ENCODE measurements at regions not wholly inside any gene's neighbourhood (a gene's known extent, or its start where the extent isn't known, plus 50 kb on each side); places are given as distances from the start of the nearest gene placed in this dataset.

- WGBS, 2 donors, result 42 to 47% methylated on average over 3 of the region's 3 CpGs
- TF ChIP-seq CTCF (IDR thresholded peaks at IDR 0.05) (no peak), EP300 (IDR thresholded peaks at IDR 0.05) (no peak), POLR2AphosphoS5 (IDR thresholded peaks at IDR 0.05) (no peak), POLR2A (IDR thresholded peaks at IDR 0.05) (no peak)
- Histone ChIP-seq H3K4me3 (no peak overlapping the region), H3K9me3 (no peaks in the 10 kb centered on the region), H3K36me3 (no peaks in the 10 kb centered on the region), H3K27ac (no peak overlapping the region), H3K4me1 (peaks cover 0 to 25% (median 14%) of the 10 kb centered on the region in 4 donors), H3K27me3 (no peaks in the 10 kb centered on the region)
- no peak for DNase-seq
- ATAC-seq (ENCODE audit: low FRiP score in 2 of 2), result no peak
Observed at GRCh38 chr11:27205250-27205649, 157.8 kb downstream of the CCDC34 start.

- no peaks in the 10 kb centered on the region for H3K36me3 ChIP-seq
- WGBS, 2 donors, result 65% methylated on average over 3 of the region's 3 CpGs
- no peak for DNase-seq
- no peaks in the 10 kb centered on the region for H3K27me3 ChIP-seq
- no peak for ATAC-seq (ENCODE audit: low FRiP score in 2 of 2)
- TF ChIP-seq CTCF (IDR thresholded peaks at IDR 0.05), result no peak
- TF ChIP-seq EP300 (IDR thresholded peaks at IDR 0.05), result no peak
- no peak for TF ChIP-seq POLR2AphosphoS5 (IDR thresholded peaks at IDR 0.05)
- TF ChIP-seq POLR2A (IDR thresholded peaks at IDR 0.05), result no peak
- H3K9me3 ChIP-seq, result no peaks in the 10 kb centered on the region
- H3K27ac ChIP-seq, result no peak overlapping the region
- no peak overlapping the region for H3K4me3 ChIP-seq
- peaks cover 0 to 23% (median 14%) of the 10 kb centered on the region in 4 donors for H3K4me1 ChIP-seq
Observed at GRCh38 chr11:27204529-27204928, 158.5 kb downstream of the CCDC34 start.

- DNase-seq (no peak), ATAC-seq (ENCODE audit: low FRiP score in 2 of 2) (no peak)
- Histone ChIP-seq H3K27ac (no peak overlapping the region), H3K4me3 (no peak overlapping the region), H3K4me1 (peaks cover 0 to 20% (median 14%) of the 10 kb centered on the region in 4 donors), H3K9me3 (no peaks in the 10 kb centered on the region), H3K27me3 (no peaks in the 10 kb centered on the region), H3K36me3 (no peaks in the 10 kb centered on the region)
- 86 to 88% methylated on average over 5 of the region's 5 CpGs for WGBS, 2 donors
- no peak for TF ChIP-seq EP300 (IDR thresholded peaks at IDR 0.05)
- no peak for TF ChIP-seq POLR2AphosphoS5 (IDR thresholded peaks at IDR 0.05)
- TF ChIP-seq POLR2A (IDR thresholded peaks at IDR 0.05), result no peak
- TF ChIP-seq CTCF (IDR thresholded peaks at IDR 0.05), result no peak
Observed at GRCh38 chr11:27203077-27203647, 159.9 kb downstream of the CCDC34 start.

DNA sequence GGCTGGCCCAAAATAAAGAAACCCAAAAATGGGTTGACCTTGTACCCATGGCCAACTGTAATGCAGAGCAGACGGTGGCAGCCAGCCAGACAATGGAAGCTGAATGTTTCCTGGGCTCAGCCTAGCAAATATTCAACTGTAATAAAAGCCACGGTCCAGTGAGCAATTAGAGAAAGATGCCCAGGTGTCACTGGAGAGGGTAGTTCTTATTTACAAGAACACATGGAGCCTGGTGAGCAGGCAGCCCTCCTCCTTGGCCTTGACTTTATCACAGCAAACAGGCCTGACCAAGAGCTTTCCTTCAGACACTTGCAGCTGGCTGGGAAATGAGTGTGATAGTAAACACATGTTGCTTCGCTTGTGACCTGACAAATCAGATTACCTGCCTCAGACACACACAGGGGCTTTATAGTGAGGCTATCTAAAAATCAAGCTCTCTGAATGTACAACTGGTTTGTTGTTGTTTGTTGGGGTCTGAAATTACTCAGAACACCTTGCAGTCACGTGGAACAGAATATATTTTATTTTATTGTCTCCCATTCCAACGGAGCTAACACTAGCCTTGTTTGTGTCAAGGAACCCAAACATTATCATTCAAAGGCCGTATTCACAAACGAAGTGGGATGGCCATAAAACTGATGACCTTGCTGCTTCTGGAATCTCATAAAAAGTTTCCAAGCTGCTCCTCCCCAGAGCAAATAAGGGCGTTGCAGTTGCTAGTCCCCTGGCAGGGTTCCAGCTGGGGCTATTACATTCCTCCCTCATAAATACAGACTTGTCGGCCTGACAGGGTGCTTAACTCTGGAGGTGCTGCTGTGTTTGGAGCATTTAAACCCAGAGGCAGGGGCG lies 161.1 kb downstream of the BBOX1 start:
- peak in 1 of 2 donors; percentile 49 for DNase-seq
- H3K27ac ChIP-seq, result no peak overlapping the region

More for the DNA sequence above, 161.1 kb downstream of the BBOX1 start:
- WGBS, 2 donors, result 37 to 38% methylated on average over 10 of the region's 10 CpGs
- no peaks in the 10 kb centered on the region for H3K9me3 ChIP-seq
- TF ChIP-seq EP300 (IDR thresholded peaks at IDR 0.05) (no peak), POLR2A (IDR thresholded peaks at IDR 0.05) (no peak), CTCF (IDR thresholded peaks at IDR 0.05) (no peak), POLR2AphosphoS5 (IDR thresholded peaks at IDR 0.05) (no peak)
- H3K4me1 ChIP-seq, result peaks cover 0 to 20% (median 14%) of the 10 kb centered on the region in 4 donors
- H3K4me3 ChIP-seq, result no peak overlapping the region
- no peaks in the 10 kb centered on the region for H3K27me3 ChIP-seq
- H3K36me3 ChIP-seq, result no peaks in the 10 kb centered on the region
- peak in 1 of 2 donors; percentile 80 for ATAC-seq (ENCODE audit: low FRiP score in 2 of 2)

Data from upper lobe of left lung (tissue), 6 donors.